ENCODE measurements at regions not wholly inside any gene's neighbourhood (a gene's known extent, or its start where the extent isn't known, plus 50 kb on each side); places are given as distances from the start of the nearest gene placed in this dataset.

- H3K27ac Mint-ChIP-seq (ENCODE audit: unreplicated experiment), result no peak overlapping the region
Observed at GRCh38 chr20:48171071-48171470, 385.8 kb upstream of the SULF2 start.

GRCh38 chr20:48170625-48171024 lies 385.3 kb upstream of the SULF2 start:
- H3K4me1 Mint-ChIP-seq (ENCODE audit: low read depth, unreplicated experiment), result no peaks in the 10 kb centered on the region
- TF ChIP-seq CTCF (IDR thresholded peaks at IDR 0.05; ENCODE audit: unreplicated experiment), result no peak
- peaks cover 91% of the 10 kb centered on the region for H3K27me3 Mint-ChIP-seq (ENCODE audit: unreplicated experiment)
- no peak overlapping the region for H3K4me3 Mint-ChIP-seq (ENCODE audit: low read depth, unreplicated experiment)
- BruUV-seq (replicated peaks), result no TSS peak
- H3K36me3 Mint-ChIP-seq (ENCODE audit: insufficient read depth, unreplicated experiment), result no peaks in the 10 kb centered on the region
- no peak for DNase-seq
- intact Hi-C loops (cut with micrococcal nuclease; ENCODE audit: unreplicated experiment), result no loop called here
- H3K27ac Mint-ChIP-seq (ENCODE audit: unreplicated experiment), result no peak overlapping the region
- CTCF ChIA-PET, result interaction anchor here (0.9 to 1.0 kb wide), 2 partner anchors 10 to 18 kb away, joined by 3 read pairs; no protein-coding TSS in a partner anchor
- H3K9me3 Mint-ChIP-seq (ENCODE audit: low read depth, unreplicated experiment), result no peaks in the 10 kb centered on the region

More at GRCh38 chr20:48171071-48171470, 385.8 kb upstream of the SULF2 start:
- Mint-ChIP-seq H3K4me1 (ENCODE audit: low read depth, unreplicated experiment) (no peaks in the 10 kb centered on the region), H3K36me3 (ENCODE audit: insufficient read depth, unreplicated experiment) (no peaks in the 10 kb centered on the region), H3K4me3 (ENCODE audit: low read depth, unreplicated experiment) (no peak overlapping the region), H3K9me3 (ENCODE audit: low read depth, unreplicated experiment) (no peaks in the 10 kb centered on the region), H3K27me3 (ENCODE audit: unreplicated experiment) (peaks cover 86% of the 10 kb centered on the region)
- CTCF ChIA-PET, result interaction anchor here (0.9 to 1.0 kb wide), 2 partner anchors 10 to 18 kb away, joined by 3 read pairs; no protein-coding TSS in a partner anchor
- no peak for TF ChIP-seq CTCF (IDR thresholded peaks at IDR 0.05; ENCODE audit: unreplicated experiment)
- no peak for DNase-seq
- intact Hi-C loops (cut with micrococcal nuclease; ENCODE audit: unreplicated experiment), result no loop called here
- no TSS peak for BruUV-seq (replicated peaks)

GRCh38 chr20:48169650-48170225 lies 384.5 kb upstream of the SULF2 start:
- no peak for TF ChIP-seq CTCF (IDR thresholded peaks at IDR 0.05; ENCODE audit: unreplicated experiment)
- no peak overlapping the region for H3K27ac Mint-ChIP-seq (ENCODE audit: unreplicated experiment)
- H3K27me3 Mint-ChIP-seq (ENCODE audit: unreplicated experiment), result peaks cover 97% of the 10 kb centered on the region
- CTCF ChIA-PET, result interaction anchor here (0.6 kb wide), 1 partner anchor 111 kb away, joined by 3 read pairs; no protein-coding TSS in a partner anchor
- no peak for DNase-seq
- H3K9me3 Mint-ChIP-seq (ENCODE audit: low read depth, unreplicated experiment), result no peaks in the 10 kb centered on the region
- no peaks in the 10 kb centered on the region for H3K4me1 Mint-ChIP-seq (ENCODE audit: low read depth, unreplicated experiment)
- no peak overlapping the region for H3K4me3 Mint-ChIP-seq (ENCODE audit: low read depth, unreplicated experiment)
- BruUV-seq (replicated peaks), result no TSS peak
- intact Hi-C loops (cut with micrococcal nuclease; ENCODE audit: unreplicated experiment), result no loop called here
- no peaks in the 10 kb centered on the region for H3K36me3 Mint-ChIP-seq (ENCODE audit: insufficient read depth, unreplicated experiment)

GRCh38 chr20:48166082-48166835 lies 381.0 kb upstream of the SULF2 start:
- no TSS peak for BruUV-seq (replicated peaks)
- intact Hi-C loops (cut with micrococcal nuclease; ENCODE audit: unreplicated experiment), result no loop called here
- no peak overlapping the region for H3K27ac Mint-ChIP-seq (ENCODE audit: unreplicated experiment)
- no peak for DNase-seq
- H3K9me3 Mint-ChIP-seq (ENCODE audit: low read depth, unreplicated experiment), result no peaks in the 10 kb centered on the region
- peaks cover 79% of the 10 kb centered on the region for H3K27me3 Mint-ChIP-seq (ENCODE audit: unreplicated experiment)
- no peak for TF ChIP-seq CTCF (IDR thresholded peaks at IDR 0.05; ENCODE audit: unreplicated experiment)
- H3K36me3 Mint-ChIP-seq (ENCODE audit: insufficient read depth, unreplicated experiment), result peaks cover under 1% of the 10 kb centered on the region
- H3K4me1 Mint-ChIP-seq (ENCODE audit: low read depth, unreplicated experiment), result peaks cover 11% of the 10 kb centered on the region
- CTCF ChIA-PET, result interaction anchor here (0.6 kb wide), 1 partner anchor 1644 kb away, joined by 5 read pairs; no protein-coding TSS in a partner anchor
- no peak overlapping the region for H3K4me3 Mint-ChIP-seq (ENCODE audit: low read depth, unreplicated experiment)
